ENCODE measurements at regions not wholly inside any gene's neighbourhood (a gene's known extent, or its start where the extent isn't known, plus 50 kb on each side); places are given as distances from the start of the nearest gene placed in this dataset.

GRCh38 chr10:14450041-14450491 lies 119.3 kb upstream of the FRMD4A start:
- WGBS, 2 donors: 13 to 48% methylated on average over 2 to 3 of the region's 3 CpGs
- peak; percentile 47 to 73 (median 54) for DNase-seq
- peaks cover 42% of the 10 kb centered on the region for H3K4me1 ChIP-seq
- H3K36me3 ChIP-seq (replicated peaks in 1 of 2; ENCODE audit: insufficient read depth in 1 of 2, low read depth in 2 of 2): no peaks in the 10 kb centered on the region
- TF ChIP-seq POLR2A (IDR thresholded peaks at IDR 0.05) (no peak), CTCF (IDR thresholded peaks at IDR 0.05) (no peak)
- no peaks in the 10 kb centered on the region for H3K9me3 ChIP-seq
- ATAC-seq: peak; percentile 45
- peak overlapping the region; percentile 1 to 54 (median 52) for H3K27ac ChIP-seq
- H3K27me3 ChIP-seq: no peaks in the 10 kb centered on the region
- no peak overlapping the region for H3K4me3 ChIP-seq
- intact Hi-C loops (cut with DNase I): no loop called here

GRCh38 chr10:14449293-14449815 lies 118.6 kb upstream of the FRMD4A start:
- TF ChIP-seq CTCF (IDR thresholded peaks at IDR 0.05): no peak
- TF ChIP-seq POLR2A (IDR thresholded peaks at IDR 0.05): no peak
- Histone ChIP-seq H3K27ac (peak overlapping the region in 1 of 4 donors; percentile 54), H3K4me3 (no peak overlapping the region), H3K9me3 (no peaks in the 10 kb centered on the region), H3K36me3 (replicated peaks in 1 of 2; ENCODE audit: insufficient read depth in 1 of 2, low read depth in 2 of 2) (no peaks in the 10 kb centered on the region), H3K4me1 (peaks cover 42% of the 10 kb centered on the region), H3K27me3 (no peaks in the 10 kb centered on the region)
- ATAC-seq: no peak
- intact Hi-C loops (cut with DNase I): no loop called here
- WGBS, 2 donors: 92 to 96% methylated on average over 3 of the region's 3 CpGs
- no peak for DNase-seq

GRCh38 chr10:14448197-14448990 lies 117.7 kb upstream of the FRMD4A start:
- H3K9me3 ChIP-seq: no peaks in the 10 kb centered on the region
- H3K4me3 ChIP-seq: no peak overlapping the region
- intact Hi-C loops (cut with DNase I): no loop called here
- WGBS, 2 donors: 72 to 73% methylated on average over 10 to 12 of the region's 12 CpGs
- no peaks in the 10 kb centered on the region for H3K36me3 ChIP-seq (replicated peaks in 1 of 2; ENCODE audit: insufficient read depth in 1 of 2, low read depth in 2 of 2)
- no peak for TF ChIP-seq CTCF (IDR thresholded peaks at IDR 0.05)
- no peak for TF ChIP-seq POLR2A (IDR thresholded peaks at IDR 0.05)
- H3K27ac ChIP-seq: peak overlapping the region in 1 of 4 donors; percentile 23
- H3K4me1 ChIP-seq: peaks cover 39% of the 10 kb centered on the region
- no peaks in the 10 kb centered on the region for H3K27me3 ChIP-seq
- ATAC-seq: no peak
- DNase-seq: no peak

GRCh38 chr10:14447094-14447839 lies 116.5 kb upstream of the FRMD4A start:
- TF ChIP-seq POLR2A (IDR thresholded peaks at IDR 0.05) (no peak), CTCF (IDR thresholded peaks at IDR 0.05) (no peak)
- Histone ChIP-seq H3K36me3 (replicated peaks in 1 of 2; ENCODE audit: insufficient read depth in 1 of 2, low read depth in 2 of 2) (no peaks in the 10 kb centered on the region), H3K27ac (peak overlapping the region in 2 of 4 donors; percentile 23 to 73), H3K27me3 (no peaks in the 10 kb centered on the region), H3K4me3 (no peak overlapping the region), H3K4me1 (peaks cover 35% of the 10 kb centered on the region), H3K9me3 (no peaks in the 10 kb centered on the region)
- intact Hi-C loops (cut with DNase I): no loop called here
- DNase-seq: peak in 1 of 4 donors; percentile 44
- peak; percentile 57 for ATAC-seq
- WGBS, 2 donors: 20% methylated on average over 10 of the region's 10 CpGs

Data from body of pancreas (tissue), 4 donors.